ENCODE measurements at regions not wholly inside any gene's neighbourhood (a gene's known extent, or its start where the extent isn't known, plus 50 kb on each side); places are given as distances from the start of the nearest gene placed in this dataset.

GRCh38 chr4:53895137-53895536 is 169.3 kb downstream of the CHIC2 start:
- TF ChIP-seq, protein P1, sequence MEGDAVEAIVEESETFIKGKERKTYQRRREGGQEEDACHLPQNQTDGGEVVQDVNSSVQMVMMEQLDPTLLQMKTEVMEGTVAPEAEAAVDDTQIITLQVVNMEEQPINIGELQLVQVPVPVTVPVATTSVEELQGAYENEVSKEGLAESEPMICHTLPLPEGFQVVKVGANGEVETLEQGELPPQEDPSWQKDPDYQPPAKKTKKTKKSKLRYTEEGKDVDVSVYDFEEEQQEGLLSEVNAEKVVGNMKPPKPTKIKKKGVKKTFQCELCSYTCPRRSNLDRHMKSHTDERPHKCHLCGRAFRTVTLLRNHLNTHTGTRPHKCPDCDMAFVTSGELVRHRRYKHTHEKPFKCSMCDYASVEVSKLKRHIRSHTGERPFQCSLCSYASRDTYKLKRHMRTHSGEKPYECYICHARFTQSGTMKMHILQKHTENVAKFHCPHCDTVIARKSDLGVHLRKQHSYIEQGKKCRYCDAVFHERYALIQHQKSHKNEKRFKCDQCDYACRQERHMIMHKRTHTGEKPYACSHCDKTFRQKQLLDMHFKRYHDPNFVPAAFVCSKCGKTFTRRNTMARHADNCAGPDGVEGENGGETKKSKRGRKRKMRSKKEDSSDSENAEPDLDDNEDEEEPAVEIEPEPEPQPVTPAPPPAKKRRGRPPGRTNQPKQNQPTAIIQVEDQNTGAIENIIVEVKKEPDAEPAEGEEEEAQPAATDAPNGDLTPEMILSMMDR (IDR thresholded peaks at IDR 0.05; ENCODE audit: low read length): no peak
- no peak for TF ChIP-seq EZH2 (optimal IDR thresholded peaks at IDR 0.05; ENCODE audit: low read depth, low read length)
